IPS-18a (cell line): ENCODE measurements at regions not wholly inside any gene's neighbourhood (a gene's known extent, or its start where the extent isn't known, plus 50 kb on each side); places are given as distances from the start of the nearest gene placed in this dataset.

Source experiments
- H3K27ac ChIP-seq: one replicate; pipeline ENCODE4 v1.5.1; 2013; ENCODE audit warnings: low read length
- H3K27me3 ChIP-seq: one replicate; pipeline ENCODE4 v1.6.1; 2013; ENCODE audit warnings: mild to moderate bottlenecking, low read length; ENCODE audit not compliant: control insufficient read depth, insufficient read depth
- H3K36me3 ChIP-seq: one replicate; pipeline ENCODE4 v1.6.1; 2013; ENCODE audit warnings: low read depth, low read length; ENCODE audit not compliant: control insufficient read depth
- H3K4me1 ChIP-seq: one replicate; pipeline ENCODE4 v1.6.1; 2013; ENCODE audit warnings: low read depth, low read length; ENCODE audit not compliant: control insufficient read depth
- H3K4me3 ChIP-seq: one replicate; pipeline ENCODE4 v1.5.1; 2013; ENCODE audit warnings: low read length
- H3K9ac ChIP-seq: one replicate; pipeline ENCODE4 v1.6.1; 2013; ENCODE audit warnings: mild to moderate bottlenecking, low read length, moderate library complexity
- H3K9me3 ChIP-seq: one replicate; pipeline ENCODE4 v1.6.1; 2013; ENCODE audit warnings: low read depth, low read length; ENCODE audit not compliant: control insufficient read depth

DNA sequence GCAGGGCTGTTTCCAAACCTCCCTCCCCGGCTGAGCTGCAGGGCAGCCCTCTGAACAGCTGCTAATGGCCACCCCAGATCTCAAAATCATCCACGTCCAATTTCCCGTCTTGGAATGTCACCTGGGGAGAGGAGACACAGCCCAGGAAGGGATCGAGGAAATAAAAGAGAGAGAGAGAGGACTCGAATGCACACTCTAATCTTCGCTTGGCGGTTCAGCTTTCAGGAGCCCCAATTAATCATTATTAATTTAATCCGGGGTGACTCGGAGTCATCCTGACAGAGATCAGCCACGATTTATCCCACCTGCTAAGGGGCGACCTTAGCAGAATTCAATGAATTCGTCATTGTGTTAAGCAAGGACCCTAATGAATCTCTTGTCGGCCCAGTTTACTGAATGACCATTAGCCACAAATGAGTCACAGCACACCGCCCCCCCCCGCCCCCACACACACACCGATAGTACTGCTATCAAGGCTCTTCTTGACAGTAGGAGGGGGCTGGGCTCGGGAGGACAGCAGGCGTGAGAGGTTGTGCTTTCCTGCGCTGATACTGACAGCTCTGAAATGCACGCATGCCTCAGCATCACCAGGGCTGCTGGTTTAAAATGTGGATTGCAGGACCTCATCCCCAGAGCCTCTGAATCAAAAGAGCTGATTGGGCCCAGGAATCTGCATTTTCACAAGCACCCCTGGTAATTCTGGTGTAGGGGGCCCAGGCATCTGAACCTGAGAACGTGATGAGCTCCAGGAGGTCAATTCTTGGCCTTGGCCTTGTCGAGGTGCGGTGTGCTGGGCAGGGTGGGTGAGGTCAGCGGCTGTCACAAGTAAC is 190.0 kb upstream of the CIBAR2 start:
- peaks cover 11% of the 10 kb centered on the region for H3K4me1 ChIP-seq
- no peak overlapping the region for H3K4me3 ChIP-seq
- no peaks in the 10 kb centered on the region for H3K36me3 ChIP-seq
- H3K27me3 ChIP-seq: peaks cover 8% of the 10 kb centered on the region
- no peak overlapping the region for H3K9ac ChIP-seq
- no peak overlapping the region for H3K27ac ChIP-seq
- H3K9me3 ChIP-seq: no peaks in the 10 kb centered on the region

DNA sequence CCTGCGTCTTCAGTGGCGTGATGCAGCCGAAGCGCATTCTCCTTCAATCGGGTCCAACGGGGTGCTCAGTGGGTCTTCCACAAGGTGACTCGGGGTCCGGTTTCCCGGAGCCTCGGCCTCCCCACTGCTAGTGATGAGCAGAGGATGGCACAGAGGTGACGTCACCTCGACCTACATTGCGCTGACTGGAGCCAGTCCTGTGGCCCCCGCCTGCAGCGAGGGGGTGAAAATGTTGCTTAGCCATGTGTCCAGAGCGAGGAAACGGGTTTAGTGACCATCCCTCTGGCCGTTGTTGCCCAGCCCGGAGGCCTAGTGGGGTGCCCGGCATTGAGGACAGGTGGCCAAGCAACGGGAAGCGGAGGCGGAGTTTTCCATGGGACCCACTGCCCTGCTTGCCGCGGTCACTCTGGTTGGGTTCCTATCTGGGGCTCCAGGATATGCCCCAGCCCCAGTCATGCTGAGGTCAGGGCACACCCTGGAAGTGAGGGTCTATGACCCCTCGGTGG is 190.6 kb upstream of the CIBAR2 start:
- H3K4me3 ChIP-seq: peak overlapping the region; percentile 34
- H3K27ac ChIP-seq: no peak overlapping the region
- no peaks in the 10 kb centered on the region for H3K36me3 ChIP-seq
- H3K9ac ChIP-seq: no peak overlapping the region
- no peaks in the 10 kb centered on the region for H3K9me3 ChIP-seq
- peaks cover 11% of the 10 kb centered on the region for H3K4me1 ChIP-seq
- peaks cover 8% of the 10 kb centered on the region for H3K27me3 ChIP-seq

DNA sequence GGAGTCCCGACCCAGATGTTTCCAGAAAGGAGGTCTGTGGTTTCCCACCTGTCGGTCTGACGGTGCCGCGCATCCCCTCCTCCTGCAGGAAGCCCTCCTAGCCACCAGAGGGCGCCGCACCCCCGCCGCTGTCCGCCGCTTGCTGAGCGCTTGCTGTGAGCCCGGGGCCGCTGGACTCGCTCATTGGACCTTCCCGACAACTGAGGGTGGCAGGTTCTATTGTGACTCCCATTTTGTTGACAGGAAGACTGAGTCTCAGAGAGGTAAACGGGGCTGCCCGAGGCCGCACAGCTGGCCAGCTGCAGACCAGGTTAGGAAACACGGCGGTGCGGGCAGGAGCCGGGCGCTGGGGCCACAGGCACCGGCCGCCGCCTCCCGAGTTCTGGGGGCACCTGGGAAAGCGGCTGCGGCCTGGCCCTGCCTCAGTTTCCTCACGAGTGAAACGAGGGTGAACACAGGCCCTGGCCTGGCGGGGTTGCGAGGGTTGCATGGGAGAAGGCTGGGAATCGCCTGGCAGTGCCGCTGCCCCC is 191.1 kb upstream of the CIBAR2 start:
- peaks cover 8% of the 10 kb centered on the region for H3K27me3 ChIP-seq
- no peak overlapping the region for H3K27ac ChIP-seq
- H3K4me3 ChIP-seq: peak overlapping the region; percentile 34
- H3K9me3 ChIP-seq: no peaks in the 10 kb centered on the region
- no peaks in the 10 kb centered on the region for H3K36me3 ChIP-seq
- no peak overlapping the region for H3K9ac ChIP-seq
- peaks cover 11% of the 10 kb centered on the region for H3K4me1 ChIP-seq

DNA sequence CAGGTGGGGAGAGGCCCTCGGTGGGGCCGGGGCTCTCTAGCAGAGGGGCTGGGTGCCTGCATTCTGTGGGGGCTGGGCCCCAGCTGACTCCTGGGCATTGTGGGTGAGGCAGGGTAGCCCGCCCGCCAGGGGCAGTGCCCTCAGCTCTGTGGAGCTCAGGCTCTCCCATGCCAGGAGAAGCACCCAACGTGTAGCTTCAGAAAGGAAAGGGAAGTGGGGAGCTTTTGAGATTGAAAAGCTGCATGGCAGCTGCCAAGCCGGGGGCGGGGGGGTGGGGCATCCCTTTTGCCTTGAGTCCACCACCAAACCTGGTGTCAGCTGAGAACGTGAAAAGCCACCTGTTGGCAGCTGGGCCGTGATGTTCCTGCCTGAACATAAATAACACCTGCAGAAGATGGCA is 192.1 kb upstream of the CIBAR2 start:
- Histone ChIP-seq H3K27ac (no peak overlapping the region), H3K9ac (no peak overlapping the region), H3K4me1 (peaks cover 11% of the 10 kb centered on the region), H3K27me3 (peaks cover 8% of the 10 kb centered on the region), H3K9me3 (no peaks in the 10 kb centered on the region), H3K36me3 (no peaks in the 10 kb centered on the region), H3K4me3 (no peak overlapping the region)

DNA sequence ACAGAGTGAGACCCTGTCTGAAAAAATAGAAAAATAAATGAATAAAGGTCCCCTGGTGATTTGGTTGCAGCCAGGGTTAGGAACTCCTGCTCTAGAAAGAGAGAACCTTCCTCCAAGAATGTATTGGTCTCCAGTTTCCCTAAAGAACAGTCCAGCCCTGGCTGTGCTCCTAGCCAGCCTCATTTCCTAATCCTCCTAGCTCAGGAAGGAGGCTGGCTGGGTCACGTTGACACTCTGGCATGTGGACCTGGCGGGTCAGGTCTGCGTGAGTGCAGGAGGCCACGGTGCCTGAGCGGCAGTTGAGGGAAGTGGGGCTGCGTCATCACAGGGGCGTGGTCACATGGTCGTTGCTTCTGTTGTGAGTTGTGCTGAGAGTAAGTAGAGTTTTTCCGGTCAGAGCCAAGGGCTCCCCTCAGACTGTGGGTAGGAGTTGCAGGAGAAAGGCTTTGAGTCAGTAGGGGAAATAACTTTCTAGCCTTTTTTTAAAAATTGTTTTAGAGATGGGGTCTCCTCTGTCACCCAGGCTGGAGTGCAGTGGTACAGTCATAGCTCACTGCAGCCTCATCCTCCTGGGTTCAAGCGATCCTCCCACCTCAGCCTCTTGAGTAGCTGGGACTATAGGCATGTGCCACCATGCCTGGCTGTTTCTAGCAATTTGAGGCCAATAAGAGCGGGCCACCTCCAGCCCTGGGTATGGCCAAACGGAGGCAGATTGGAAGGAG is 194.0 kb upstream of the CIBAR2 start:
- H3K9me3 ChIP-seq: no peaks in the 10 kb centered on the region
- H3K4me3 ChIP-seq: no peak overlapping the region
- no peaks in the 10 kb centered on the region for H3K36me3 ChIP-seq
- no peak overlapping the region for H3K27ac ChIP-seq
- peaks cover 23% of the 10 kb centered on the region for H3K4me1 ChIP-seq
- no peak overlapping the region for H3K9ac ChIP-seq
- H3K27me3 ChIP-seq: peaks cover 8% of the 10 kb centered on the region

DNA sequence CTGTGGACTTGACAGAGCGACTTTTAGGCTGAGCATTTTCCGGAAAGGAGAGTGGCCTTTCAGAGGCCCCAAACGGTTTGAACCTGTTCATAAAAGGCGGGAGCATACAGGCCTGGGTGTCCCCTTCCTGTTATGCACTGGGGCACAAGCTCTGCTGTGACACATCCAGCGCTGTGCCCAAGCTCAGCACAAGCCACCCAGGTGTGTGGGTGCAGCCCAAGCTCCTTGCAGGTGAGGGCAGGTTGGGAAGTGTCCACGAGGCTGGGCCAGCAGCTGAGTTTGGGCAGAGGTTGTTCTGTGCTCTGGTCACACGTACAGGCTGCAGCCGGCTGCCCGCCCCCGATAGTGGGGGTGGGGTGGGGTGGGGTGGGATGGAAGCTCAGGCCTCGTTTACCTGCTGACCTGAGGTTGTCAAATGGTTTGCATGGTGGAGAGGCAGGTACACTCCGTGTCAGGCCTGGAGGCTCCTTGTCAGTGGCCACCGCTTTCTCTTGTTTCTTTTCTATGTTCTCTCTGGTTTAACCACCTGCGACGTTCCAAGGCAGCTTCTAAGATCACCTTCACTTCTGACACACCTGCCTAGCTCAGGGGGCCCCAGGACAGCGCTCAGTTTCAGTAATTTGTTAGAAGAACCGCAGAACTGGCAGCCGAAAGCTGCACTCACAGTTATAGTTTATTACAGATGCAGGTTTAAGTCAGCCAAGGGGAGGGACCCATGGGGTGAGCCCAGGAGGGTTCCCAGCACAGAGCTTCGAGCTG is 194.7 kb upstream of the CIBAR2 start:
- H3K9ac ChIP-seq: no peak overlapping the region
- no peak overlapping the region for H3K4me3 ChIP-seq
- H3K27ac ChIP-seq: no peak overlapping the region
- peaks cover 3% of the 10 kb centered on the region for H3K27me3 ChIP-seq
- no peaks in the 10 kb centered on the region for H3K9me3 ChIP-seq
- no peaks in the 10 kb centered on the region for H3K36me3 ChIP-seq
- peaks cover 27% of the 10 kb centered on the region for H3K4me1 ChIP-seq

DNA sequence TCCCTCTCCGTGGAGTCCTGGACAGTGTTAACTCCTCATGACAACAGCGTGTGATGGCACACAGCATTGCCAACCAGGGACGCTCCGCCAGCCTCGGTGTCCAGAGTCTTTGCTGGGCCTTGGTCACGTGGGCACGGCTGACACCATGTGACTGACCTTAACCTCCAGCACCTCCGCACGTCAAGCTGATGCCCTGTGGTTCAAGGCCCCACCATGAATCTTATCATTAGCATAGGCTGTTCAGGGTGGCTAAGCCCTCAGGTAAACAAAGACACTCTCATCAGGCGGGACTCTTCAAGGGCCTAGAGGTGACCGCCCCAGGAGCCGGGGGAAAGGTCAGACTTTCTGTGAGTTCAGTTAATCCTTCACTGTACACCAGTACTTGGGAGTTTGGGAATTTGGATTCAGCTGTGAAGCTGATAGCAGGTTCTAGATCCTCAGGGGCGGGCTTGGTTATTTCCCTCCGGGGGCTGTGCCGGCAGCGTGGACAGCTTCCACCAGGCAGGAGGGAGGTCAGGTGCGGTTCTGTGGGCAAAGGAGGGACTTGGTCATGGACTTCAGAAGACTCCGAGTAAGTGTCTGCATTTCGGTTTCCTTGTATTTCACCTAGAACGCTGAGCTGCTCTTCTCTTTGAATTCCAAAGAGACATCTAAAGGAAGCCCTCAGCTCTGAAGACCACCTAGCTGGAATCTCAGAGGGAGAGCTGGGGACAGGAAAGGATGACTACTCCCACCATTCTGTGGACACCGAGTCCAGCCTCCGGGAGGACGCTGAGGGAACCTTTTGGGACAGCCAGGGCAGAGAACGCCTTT is 195.5 kb upstream of the CIBAR2 start:
- Histone ChIP-seq H3K27ac (no peak overlapping the region), H3K4me3 (no peak overlapping the region), H3K9me3 (no peaks in the 10 kb centered on the region), H3K4me1 (peaks cover 30% of the 10 kb centered on the region), H3K9ac (no peak overlapping the region), H3K27me3 (peaks cover 6% of the 10 kb centered on the region), H3K36me3 (no peaks in the 10 kb centered on the region)

DNA sequence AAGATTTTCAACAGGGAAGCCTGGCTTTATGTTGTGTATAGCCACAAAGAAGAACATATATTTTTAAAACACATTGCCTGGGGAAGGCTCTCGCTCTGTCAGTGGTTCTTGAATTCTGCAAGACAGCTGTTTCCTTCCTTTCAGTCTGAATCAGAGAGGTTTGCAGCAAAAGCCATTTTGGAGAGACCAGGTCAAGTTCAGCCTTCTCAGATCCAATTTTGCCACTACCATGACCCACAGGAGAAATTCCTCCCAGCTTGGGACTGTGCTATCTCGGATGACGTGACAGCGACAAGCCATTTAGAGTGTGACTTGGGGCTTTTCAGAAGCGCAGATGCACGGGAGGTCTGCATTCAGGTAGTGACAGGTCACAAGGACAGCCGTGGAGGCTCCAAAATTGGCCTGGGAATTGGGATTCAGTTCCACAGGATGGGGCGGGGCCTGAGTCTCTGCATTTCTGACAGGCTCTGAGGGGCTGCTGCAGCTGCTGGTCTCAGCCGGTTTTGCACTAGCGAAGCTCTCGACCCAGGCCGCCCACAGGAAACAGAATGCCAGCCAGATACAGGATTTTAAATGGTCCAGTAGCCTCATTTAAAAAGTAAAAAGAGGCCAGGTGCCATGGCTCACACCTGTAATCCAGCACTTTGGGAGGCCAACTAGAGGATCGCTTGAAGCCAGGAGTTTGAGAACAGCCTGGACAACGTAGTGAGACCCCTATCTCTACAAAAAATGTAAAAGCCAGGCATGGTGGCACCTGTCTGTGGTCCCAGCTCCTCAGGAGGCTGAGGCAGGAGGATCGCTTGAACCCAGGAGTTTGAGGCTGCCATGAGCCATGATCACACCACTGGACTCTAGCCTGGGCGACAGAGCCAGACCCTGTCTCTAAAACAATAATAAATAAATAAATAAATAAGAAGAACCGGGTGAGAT is 196.6 kb upstream of the CIBAR2 start:
- H3K9ac ChIP-seq: no peak overlapping the region
- H3K9me3 ChIP-seq: no peaks in the 10 kb centered on the region
- H3K27ac ChIP-seq: no peak overlapping the region

DNA sequence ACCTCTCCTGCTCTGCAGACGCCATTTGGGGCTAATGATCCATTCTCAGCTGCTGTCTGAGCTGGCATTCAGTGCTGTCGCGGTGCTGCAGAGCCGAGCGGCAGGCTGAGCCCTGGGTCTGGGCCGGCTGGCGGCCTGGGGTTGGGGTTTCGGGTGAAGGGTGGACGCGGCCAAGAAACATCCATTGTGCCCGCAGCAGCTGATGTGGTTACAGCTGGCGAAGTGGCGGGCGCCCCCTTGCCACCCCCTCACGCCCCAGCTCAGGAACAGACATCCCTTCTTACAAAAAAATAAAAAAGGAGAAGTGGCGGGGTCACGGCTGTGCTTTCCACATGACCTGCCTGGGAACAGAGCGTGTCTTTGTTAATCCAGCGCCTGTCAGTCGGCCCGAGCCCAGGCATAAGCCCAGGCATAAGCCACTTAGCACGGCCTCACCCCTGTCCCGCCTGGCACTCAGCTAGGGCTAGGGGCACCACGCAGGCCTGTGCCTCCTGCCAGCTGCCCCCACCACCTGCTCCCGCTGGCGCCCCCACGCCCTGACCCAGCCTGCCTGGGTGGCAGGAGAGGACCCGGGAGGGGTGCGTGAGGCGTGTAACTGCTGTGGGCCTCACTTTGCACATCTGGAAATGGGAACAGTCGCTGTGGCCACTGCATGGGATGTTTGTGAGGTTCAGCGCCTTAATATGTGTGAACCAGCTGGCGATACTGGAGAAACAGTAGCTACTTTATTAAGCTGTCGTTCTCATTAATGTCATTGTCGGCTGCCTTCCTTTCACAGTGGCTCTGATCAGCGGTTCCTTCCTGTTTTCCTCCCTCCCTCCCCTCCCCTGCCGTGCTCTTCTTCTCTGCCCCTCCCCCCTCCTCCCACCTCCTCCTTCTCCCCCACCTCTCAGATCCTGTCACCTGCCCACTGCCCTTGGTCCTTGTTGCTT is 197.7 kb upstream of the CIBAR2 start:
- Histone ChIP-seq H3K4me3 (peak overlapping the region; percentile 35), H3K36me3 (no peaks in the 10 kb centered on the region), H3K27ac (no peak overlapping the region), H3K9ac (no peak overlapping the region), H3K27me3 (peaks cover 6% of the 10 kb centered on the region), H3K9me3 (no peaks in the 10 kb centered on the region), H3K4me1 (peaks cover 35% of the 10 kb centered on the region)

More for the DNA sequence above, 196.6 kb upstream of the CIBAR2 start:
- Histone ChIP-seq H3K4me1 (peaks cover 35% of the 10 kb centered on the region), H3K4me3 (no peak overlapping the region), H3K27me3 (peaks cover 6% of the 10 kb centered on the region), H3K36me3 (no peaks in the 10 kb centered on the region)
